Stimulated activated CD4-positive, alpha-beta T cell treated with anti-CD3 and anti-CD28 coated beads, Interleukin-2, amount 100 ng/mL, for 4 hours (primary cell): ENCODE measurements at regions not wholly inside any gene's neighbourhood (a gene's known extent, or its start where the extent isn't known, plus 50 kb on each side); places are given as distances from the start of the nearest gene placed in this dataset.

Experiments
- DNase-seq: peaks from one replicate; pipeline ENCODE4 v3.0.0-alpha.2; 2020; ENCODE audit warnings: low read depth

DNA sequence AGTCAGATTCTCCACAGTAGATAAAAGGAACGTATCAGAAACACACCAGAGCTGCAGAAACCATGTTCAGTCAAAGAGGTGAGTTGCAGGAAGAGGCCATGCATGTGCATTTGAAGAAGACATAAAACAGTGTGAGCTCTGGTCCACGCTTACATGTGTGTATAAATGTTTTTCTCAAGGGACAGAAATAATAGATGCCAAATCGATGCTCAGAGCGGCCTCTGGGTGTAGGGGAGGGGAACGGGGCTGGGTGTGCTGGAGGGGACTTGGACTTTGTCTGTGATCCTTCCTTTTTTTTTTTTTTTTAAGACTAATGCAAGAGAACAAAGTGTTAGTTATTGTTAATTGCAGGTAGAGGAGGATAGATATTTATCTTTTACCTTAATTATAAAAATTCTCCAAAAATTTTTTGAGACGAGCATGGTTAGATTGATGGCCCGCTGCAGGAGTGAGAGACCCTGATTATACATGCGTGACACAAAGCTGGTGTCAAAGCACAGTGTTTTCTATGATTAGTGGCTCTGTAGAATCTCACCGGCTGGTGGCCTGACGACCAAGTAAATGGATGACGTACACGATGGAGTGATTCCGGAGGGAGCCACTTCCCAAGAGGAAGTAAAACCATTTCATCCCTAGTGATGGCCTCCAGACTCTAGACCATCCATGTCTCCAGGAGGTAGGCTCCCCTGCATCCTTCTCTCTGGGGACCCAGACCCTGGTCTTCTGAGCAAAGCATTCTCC lies 240.2 kb downstream of the ENGASE start:
- DNase-seq: no peak

DNA sequence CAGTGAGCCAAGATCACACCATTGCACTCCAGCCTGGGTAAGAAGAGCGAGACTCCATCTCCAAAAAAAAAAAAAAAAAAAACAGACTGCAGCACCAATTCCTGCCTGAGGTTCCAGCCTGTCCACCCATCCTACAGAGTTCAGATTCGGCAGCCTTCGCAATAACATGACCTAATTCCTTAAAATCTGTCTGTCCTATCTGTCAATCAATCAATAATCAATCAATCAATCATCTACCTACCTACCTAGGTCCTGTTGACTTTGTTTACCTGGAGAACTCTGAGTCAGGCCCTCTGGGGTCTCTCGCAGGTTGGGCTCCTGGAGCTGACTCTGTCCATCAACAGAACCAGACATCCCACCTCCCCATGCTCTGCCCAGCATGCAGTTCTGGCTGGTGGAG lies 236.7 kb downstream of the ENGASE start:
- DNase-seq: no peak

GRCh38 chr17:79306424-79307318 lies 232.0 kb downstream of the ENGASE start:
- DNase-seq: no peak

- no peak for DNase-seq
Observed at GRCh38 chr17:79305768-79306423, 231.3 kb downstream of the ENGASE start.

- DNase-seq: no peak
Observed at GRCh38 chr17:79305376-79305767, 230.7 kb downstream of the ENGASE start.

DNA sequence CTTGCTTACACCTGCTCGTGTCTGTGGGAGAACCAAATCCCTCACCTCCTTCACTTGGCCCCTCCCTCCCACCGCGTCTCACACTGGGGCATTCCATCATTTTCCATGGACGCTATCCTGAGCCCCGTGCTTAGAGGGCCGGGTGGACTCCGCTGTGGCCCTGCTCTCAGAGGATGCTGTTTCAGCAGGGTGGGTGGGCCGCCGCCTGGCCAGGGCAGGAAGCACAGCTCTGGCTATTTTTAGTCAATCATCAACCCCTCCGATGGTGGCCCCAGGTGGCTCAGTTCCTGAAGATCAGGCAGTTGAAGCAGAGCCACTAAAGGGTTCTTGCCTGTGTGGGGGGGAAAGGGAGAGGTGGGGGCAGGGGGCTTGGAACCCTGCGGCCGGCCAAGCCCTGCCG lies 230.3 kb downstream of the ENGASE start:
- no peak for DNase-seq

DNA sequence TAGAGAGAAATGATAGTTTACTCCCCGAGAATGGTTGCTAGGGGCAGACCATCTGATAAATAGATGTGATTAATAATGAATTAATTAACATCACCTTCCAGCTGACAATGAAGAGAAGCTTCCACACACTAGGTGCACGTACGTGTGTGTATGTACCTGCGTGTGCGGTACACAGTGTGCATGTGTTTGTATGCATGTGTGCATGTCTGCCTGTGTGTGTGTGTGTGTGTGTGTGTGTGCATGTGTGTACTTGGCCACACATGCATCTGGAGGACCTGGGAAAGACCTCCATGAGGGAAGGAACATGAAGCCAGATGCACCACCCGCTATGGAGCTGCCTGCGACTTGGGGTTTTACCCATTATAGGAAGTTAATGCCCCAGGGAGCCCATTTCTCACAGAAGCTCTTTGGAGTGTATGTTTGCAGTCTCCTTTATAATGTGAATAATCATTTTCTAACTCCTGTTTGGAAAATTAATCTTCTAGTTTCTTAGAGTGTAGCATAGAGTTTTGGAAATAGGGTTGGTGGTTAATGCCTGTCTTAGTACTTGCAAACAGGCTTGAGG lies 229.1 kb downstream of the ENGASE start:
- DNase-seq: no peak

DNA sequence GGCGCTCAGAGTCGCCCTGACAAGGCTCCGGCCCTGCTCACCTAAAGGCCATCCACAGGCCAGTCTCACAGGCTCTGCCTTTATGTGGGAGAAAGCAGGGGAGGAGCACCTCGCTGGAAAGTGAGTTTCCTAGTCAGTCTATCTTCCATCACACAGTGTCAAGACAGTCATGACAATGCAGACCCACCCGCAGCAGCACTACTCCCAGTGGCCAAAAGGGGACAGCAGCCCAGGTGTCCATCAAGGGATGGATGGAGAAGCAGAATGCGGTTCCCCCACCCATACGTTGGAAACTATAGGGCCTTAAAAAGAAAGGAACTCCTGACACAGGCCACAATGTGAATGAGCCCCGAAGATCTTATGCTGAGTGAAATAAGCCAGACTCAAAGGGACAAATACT lies 226.8 kb downstream of the ENGASE start:
- DNase-seq: no peak

DNA sequence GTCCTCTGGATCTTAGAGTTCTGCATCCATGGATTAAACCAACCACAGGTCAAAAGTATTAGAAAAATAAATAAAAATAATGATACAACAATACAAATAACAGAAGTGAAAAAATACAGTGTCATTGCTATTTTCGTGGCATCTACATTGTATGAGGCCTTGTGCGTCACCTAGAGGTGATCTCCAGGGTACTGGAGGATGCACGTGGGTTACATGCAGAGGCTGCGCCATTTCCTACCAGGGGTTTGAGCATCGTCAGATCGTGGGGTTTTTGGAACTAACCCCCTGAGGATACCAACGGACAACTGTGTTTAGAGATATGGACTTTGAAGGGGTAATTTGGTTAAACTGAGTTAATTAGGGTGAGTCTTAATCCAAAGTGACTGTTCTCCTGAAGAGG lies 224.7 kb downstream of the ENGASE start:
- DNase-seq: no peak

DNA sequence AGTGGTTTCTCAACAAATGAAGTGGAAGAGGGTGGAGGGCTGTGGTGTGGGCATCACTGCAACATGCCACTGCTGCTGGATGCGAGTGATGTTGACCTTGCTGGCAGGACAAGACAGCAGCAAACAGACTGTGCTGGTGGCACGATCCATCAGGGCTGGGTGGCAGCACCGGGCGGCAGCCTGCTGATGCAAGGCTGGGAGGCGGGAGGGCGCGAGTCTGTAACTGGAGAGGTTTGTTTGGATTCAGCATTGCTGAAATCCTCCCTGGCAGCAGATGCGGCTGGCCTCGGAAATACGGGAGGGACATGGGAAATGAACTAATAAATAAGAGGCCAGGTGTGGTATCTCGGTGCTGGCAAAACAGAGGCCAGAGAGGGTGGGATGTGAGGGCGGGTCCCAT lies 224.2 kb downstream of the ENGASE start:
- DNase-seq: no peak

- no peak for DNase-seq
Observed at GRCh38 chr17:79296243-79296642, 221.6 kb downstream of the ENGASE start.

- DNase-seq: no peak
Observed at GRCh38 chr17:79295307-79295706, 220.7 kb downstream of the ENGASE start.

DNA sequence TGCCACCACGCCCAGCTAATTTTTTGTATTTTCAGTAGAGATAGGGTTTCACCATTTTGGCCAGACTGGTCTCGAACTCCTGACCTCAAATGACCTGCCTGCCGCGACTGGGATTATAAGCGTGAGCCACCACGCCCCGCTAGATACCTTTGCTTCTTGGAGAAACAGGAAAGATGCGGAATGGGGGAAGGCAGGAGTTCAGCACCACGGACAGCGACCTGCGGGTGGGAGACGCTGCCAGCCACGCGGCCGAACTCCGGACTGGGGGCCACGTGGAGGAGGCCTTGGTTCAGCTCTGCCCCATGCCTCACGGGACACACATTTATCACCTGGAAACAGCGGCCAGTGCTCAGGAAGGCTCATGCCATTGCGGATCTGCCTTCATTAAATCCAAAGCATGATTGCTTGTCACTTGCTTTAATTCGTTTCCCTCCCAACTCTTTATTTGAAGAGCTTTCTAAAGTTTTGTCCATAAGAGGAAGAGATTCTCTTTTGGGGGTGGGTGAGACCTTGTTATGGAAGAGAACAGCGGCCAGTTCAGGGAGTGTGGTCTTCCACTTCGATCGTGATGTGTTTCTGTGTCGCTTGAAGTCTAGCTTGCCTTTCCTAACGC lies 219.9 kb downstream of the ENGASE start:
- DNase-seq: peak; percentile 5

GRCh38 chr17:79292501-79292900 lies 217.9 kb downstream of the ENGASE start:
- DNase-seq: no peak

- DNase-seq: no peak
Observed at GRCh38 chr17:79291391-79291790, 216.8 kb downstream of the ENGASE start.

DNA sequence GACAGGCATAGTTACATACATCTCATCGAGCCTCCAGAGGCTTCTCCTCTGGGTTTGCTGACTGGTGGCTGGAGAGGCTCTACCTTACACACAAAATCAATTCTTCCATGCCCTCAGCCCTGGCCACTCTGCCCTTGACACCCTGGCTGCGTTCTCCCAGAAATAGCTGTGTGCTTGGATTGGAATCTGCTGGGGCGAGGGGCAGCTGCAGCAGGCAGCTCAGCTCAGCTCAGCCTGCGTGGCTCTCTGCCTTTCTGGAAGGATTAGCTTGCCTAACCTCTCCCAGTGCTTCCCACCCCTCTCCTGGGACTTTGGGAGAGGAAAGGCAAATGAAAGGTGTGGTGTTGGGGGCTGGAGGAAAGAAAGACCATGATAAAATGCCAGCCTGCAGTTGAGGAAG lies 216.1 kb downstream of the ENGASE start:
- no peak for DNase-seq

DNA sequence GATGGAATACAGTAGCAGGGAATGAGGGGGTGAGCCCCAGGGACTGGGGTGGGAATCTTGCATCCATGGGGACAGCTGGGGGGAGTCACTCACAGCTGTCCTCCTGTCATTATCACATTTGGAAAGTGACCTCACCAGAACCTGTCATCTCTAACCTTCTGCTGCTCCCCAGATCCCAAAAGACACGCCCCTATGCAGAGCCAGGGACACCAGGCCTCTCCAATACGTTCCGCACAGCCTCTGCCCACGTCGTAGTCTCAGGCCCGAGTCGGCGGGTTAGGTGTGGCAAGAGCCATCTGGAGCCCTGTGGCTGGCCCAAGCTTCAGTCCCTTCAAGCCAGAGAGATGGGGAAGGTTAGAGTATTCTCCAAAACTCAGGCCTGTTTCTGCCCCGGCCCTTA lies 214.3 kb downstream of the ENGASE start:
- DNase-seq: no peak

GRCh38 chr17:79286440-79286839 lies 211.8 kb downstream of the ENGASE start:
- no peak for DNase-seq

GRCh38 chr17:79285973-79286372 lies 211.3 kb downstream of the ENGASE start:
- DNase-seq: no peak

- DNase-seq: no peak
Observed at GRCh38 chr17:79282294-79282693, 207.7 kb downstream of the ENGASE start.

DNA sequence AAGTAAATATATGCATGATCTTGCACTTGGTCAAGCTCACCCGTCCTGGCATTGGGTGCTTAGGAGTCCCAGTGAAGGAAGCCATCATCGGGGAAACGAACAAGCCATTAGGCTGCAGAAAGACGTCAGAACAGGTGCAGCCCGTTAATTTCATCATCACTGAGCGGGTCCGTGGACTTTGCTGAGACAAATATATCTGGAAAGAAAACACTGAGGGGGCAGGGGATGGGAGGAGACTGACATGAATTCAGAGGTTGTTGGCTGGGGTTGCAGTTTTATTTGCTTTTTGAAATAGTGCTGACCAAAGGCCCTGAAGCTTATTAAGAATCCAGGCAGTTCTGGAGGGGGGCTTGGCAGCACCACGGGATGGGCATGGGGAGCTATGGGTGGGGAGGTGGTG lies 207.2 kb downstream of the ENGASE start:
- DNase-seq: no peak
